ENCODE measurements at regions not wholly inside any gene's neighbourhood (a gene's known extent, or its start where the extent isn't known, plus 50 kb on each side); places are given as distances from the start of the nearest gene placed in this dataset.

- TF ChIP-seq, protein P1, sequence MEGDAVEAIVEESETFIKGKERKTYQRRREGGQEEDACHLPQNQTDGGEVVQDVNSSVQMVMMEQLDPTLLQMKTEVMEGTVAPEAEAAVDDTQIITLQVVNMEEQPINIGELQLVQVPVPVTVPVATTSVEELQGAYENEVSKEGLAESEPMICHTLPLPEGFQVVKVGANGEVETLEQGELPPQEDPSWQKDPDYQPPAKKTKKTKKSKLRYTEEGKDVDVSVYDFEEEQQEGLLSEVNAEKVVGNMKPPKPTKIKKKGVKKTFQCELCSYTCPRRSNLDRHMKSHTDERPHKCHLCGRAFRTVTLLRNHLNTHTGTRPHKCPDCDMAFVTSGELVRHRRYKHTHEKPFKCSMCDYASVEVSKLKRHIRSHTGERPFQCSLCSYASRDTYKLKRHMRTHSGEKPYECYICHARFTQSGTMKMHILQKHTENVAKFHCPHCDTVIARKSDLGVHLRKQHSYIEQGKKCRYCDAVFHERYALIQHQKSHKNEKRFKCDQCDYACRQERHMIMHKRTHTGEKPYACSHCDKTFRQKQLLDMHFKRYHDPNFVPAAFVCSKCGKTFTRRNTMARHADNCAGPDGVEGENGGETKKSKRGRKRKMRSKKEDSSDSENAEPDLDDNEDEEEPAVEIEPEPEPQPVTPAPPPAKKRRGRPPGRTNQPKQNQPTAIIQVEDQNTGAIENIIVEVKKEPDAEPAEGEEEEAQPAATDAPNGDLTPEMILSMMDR (IDR thresholded peaks at IDR 0.05) = no peak
- no peak for TF ChIP-seq POLR2A (IDR thresholded peaks at IDR 0.05)
- DNase-seq = peak in 1 of 7 donors; percentile 4
- intact Hi-C loops (cut with DNase I) = no loop called here
- no peaks in the 10 kb centered on the region for H3K9me3 ChIP-seq (replicated peaks in 1 of 3)
- H3K27ac ChIP-seq = no peak overlapping the region
- WGBS, 4 donors = 79 to 81% (median 80%) methylated on average over 12 to 15 of the region's 15 CpGs
- H3K36me3 ChIP-seq (replicated peaks in 1 of 2) = no peaks in the 10 kb centered on the region
- no peaks in the 10 kb centered on the region for H3K27me3 ChIP-seq
- no peaks in the 10 kb centered on the region for H3K4me1 ChIP-seq (replicated peaks in 1 of 2)
- no peak overlapping the region for H3K4me3 ChIP-seq
These were observed 295.0 kb upstream of the IGFBP3 start for GRCh38 chr7:46215987-46216567.

DNA sequence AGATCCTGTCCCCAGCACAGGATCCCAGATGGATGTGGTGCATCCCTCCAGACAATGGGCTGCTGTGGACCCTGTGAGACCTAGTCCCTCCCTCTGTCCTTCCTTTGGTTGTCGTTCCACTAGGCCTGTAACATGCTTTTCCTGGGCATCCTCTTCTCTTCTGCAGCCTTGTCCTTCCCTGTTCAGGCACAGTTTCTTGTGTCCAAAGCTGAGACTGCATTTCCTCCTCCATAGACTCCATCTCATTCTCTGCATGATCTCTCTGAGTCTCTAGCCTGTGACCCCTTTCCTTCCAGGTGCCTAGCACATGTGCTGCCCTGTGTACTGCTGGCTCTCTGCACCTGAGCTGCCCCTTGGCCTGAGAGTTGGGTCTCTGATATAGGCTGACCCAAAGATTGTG lies 293.5 kb upstream of the IGFBP3 start:
- intact Hi-C loops (cut with DNase I) = no loop called here
- no peak for DNase-seq
- TF ChIP-seq, protein P1 (IDR thresholded peaks at IDR 0.05) = no peak
- TF ChIP-seq POLR2A (IDR thresholded peaks at IDR 0.05) = no peak
- Histone ChIP-seq H3K4me3 (no peak overlapping the region), H3K36me3 (replicated peaks in 1 of 2) (no peaks in the 10 kb centered on the region), H3K4me1 (replicated peaks in 1 of 2) (no peaks in the 10 kb centered on the region), H3K9me3 (replicated peaks in 1 of 3) (no peaks in the 10 kb centered on the region), H3K27ac (no peak overlapping the region), H3K27me3 (no peaks in the 10 kb centered on the region)
- 84 to 100% (median 96%) methylated on average over 1 of the region's 1 CpG for WGBS, 4 donors

DNA sequence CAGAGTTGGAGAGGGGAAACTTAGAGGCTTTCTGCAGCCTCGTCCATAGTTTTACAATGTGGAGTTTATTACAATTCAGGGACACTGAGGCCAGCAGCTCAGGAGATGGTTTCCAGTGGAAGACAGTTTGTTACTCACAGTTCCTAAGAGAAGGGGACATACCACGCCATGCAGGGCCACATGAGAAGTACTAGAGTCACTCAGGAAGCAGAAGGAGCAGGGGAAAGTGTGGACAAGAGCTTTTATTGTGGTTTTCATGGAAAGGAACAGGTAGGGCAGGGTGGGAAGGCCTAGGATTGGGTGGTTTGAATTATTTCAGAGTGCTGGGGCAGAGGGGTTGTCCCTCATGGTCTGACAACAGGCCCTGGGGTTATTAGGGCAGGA lies 292.1 kb upstream of the IGFBP3 start:
- no peak overlapping the region for H3K27ac ChIP-seq
- no peaks in the 10 kb centered on the region for H3K36me3 ChIP-seq (replicated peaks in 1 of 2)
- 61 to 85% (median 78%) methylated on average over 2 of the region's 2 CpGs for WGBS, 4 donors
- intact Hi-C loops (cut with DNase I) = no loop called here
- no peaks in the 10 kb centered on the region for H3K9me3 ChIP-seq (replicated peaks in 1 of 3)
- DNase-seq = no peak
- no peaks in the 10 kb centered on the region for H3K4me1 ChIP-seq (replicated peaks in 1 of 2)
- no peak overlapping the region for H3K4me3 ChIP-seq
- H3K27me3 ChIP-seq = no peaks in the 10 kb centered on the region
- TF ChIP-seq POLR2A (IDR thresholded peaks at IDR 0.05) = no peak
- TF ChIP-seq, protein P1 (IDR thresholded peaks at IDR 0.05) = no peak

GRCh38 chr7:46212425-46213153 lies 291.5 kb upstream of the IGFBP3 start:
- Histone ChIP-seq H3K4me3 (no peak overlapping the region), H3K4me1 (replicated peaks in 1 of 2) (no peaks in the 10 kb centered on the region), H3K9me3 (replicated peaks in 1 of 3) (no peaks in the 10 kb centered on the region), H3K27me3 (no peaks in the 10 kb centered on the region), H3K36me3 (replicated peaks in 1 of 2) (no peaks in the 10 kb centered on the region), H3K27ac (no peak overlapping the region)
- intact Hi-C loops (cut with DNase I) = no loop called here
- DNase-seq = no peak
- TF ChIP-seq POLR2A (IDR thresholded peaks at IDR 0.05) = no peak
- TF ChIP-seq, protein P1 (IDR thresholded peaks at IDR 0.05) = no peak
- 68 to 82% (median 76%) methylated on average over 6 to 8 of the region's 8 CpGs for WGBS, 4 donors

All from adrenal gland (tissue), 9 donors.